ENCODE measurements at regions not wholly inside any gene's neighbourhood (a gene's known extent, or its start where the extent isn't known, plus 50 kb on each side); places are given as distances from the start of the nearest gene placed in this dataset.

- Histone ChIP-seq H3K4me2 (ENCODE audit: control insufficient read depth, extremely low read depth, insufficient read depth, low read depth, low read length) (no peak overlapping the region), H2AFZ (ENCODE audit: control insufficient read depth, low read length) (no peak overlapping the region), H3K4me1 (ENCODE audit: control insufficient read depth, extremely low read depth, insufficient read depth, low read length) (no peaks in the 10 kb centered on the region), H3K9me3 (ENCODE audit: control insufficient read depth, low read depth, low read length) (no peaks in the 10 kb centered on the region), H3K27me3 (ENCODE audit: control insufficient read depth, extremely low read depth, insufficient read depth, low read length) (no peaks in the 10 kb centered on the region), H3K36me3 (ENCODE audit: control insufficient read depth in 2 of 2, extremely low read depth in 1 of 2, insufficient read depth in 2 of 2, low read length in 2 of 2) (no peaks in the 10 kb centered on the region), H3K9me1 (ENCODE audit: control insufficient read depth, extremely low read depth, insufficient read depth, low read length) (no peaks in the 10 kb centered on the region), H4K20me1 (ENCODE audit: control insufficient read depth, extremely low read depth, insufficient read depth, low read length) (no peaks in the 10 kb centered on the region), H3K79me2 (ENCODE audit: control insufficient read depth, insufficient read depth, low read length) (no peaks in the 10 kb centered on the region), H3K9ac (ENCODE audit: control insufficient read depth, extremely low read depth, insufficient read depth, low read length) (no peak overlapping the region), H3K4me3 (ENCODE audit: control insufficient read depth in 2 of 3, extremely low read depth in 1 of 3, insufficient read depth in 2 of 3, low read depth in 1 of 3, low read length in 3 of 3) (no peak overlapping the region), H3K27ac (ENCODE audit: control insufficient read depth, insufficient read depth, low read length) (no peak overlapping the region)
- DNase-seq (ENCODE audit: low read depth, low spot score) (no peak), FAIRE-seq (no peak)
- TF ChIP-seq CTCF (optimal IDR thresholded peaks at IDR 0.05 in 1 of 3, IDR thresholded peaks at IDR 0.05 in 1 of 3, conservative IDR thresholded peaks at IDR 0.05 in 1 of 3; ENCODE audit: extremely low read depth in 1 of 3, insufficient read depth in 2 of 3, low read length in 3 of 3) (no peak), EZH2 (IDR thresholded peaks at IDR 0.05; ENCODE audit: low read length) (no peak)
- dilution Hi-C loops (cut with MboI; ENCODE audit: extremely low pct_ligation_motif_present, low sequenced_read_pairs) = no loop called here
These were observed 963.2 kb downstream of the ROBO2 start for GRCh38 chr3:78003090-78003489.

GRCh38 chr3:78004571-78004970 is 964.7 kb downstream of the ROBO2 start:
- Histone ChIP-seq H3K4me2 (ENCODE audit: control insufficient read depth, extremely low read depth, insufficient read depth, low read depth, low read length) (no peak overlapping the region), H3K9me3 (ENCODE audit: control insufficient read depth, low read depth, low read length) (no peaks in the 10 kb centered on the region), H3K27me3 (ENCODE audit: control insufficient read depth, extremely low read depth, insufficient read depth, low read length) (no peaks in the 10 kb centered on the region), H4K20me1 (ENCODE audit: control insufficient read depth, extremely low read depth, insufficient read depth, low read length) (no peaks in the 10 kb centered on the region), H2AFZ (ENCODE audit: control insufficient read depth, low read length) (no peak overlapping the region), H3K9ac (ENCODE audit: control insufficient read depth, extremely low read depth, insufficient read depth, low read length) (no peak overlapping the region), H3K27ac (ENCODE audit: control insufficient read depth, insufficient read depth, low read length) (no peak overlapping the region), H3K4me1 (ENCODE audit: control insufficient read depth, extremely low read depth, insufficient read depth, low read length) (no peaks in the 10 kb centered on the region), H3K4me3 (ENCODE audit: control insufficient read depth in 2 of 3, extremely low read depth in 1 of 3, insufficient read depth in 2 of 3, low read depth in 1 of 3, low read length in 3 of 3) (no peak overlapping the region), H3K36me3 (ENCODE audit: control insufficient read depth in 2 of 2, extremely low read depth in 1 of 2, insufficient read depth in 2 of 2, low read length in 2 of 2) (no peaks in the 10 kb centered on the region), H3K9me1 (ENCODE audit: control insufficient read depth, extremely low read depth, insufficient read depth, low read length) (no peaks in the 10 kb centered on the region), H3K79me2 (ENCODE audit: control insufficient read depth, insufficient read depth, low read length) (no peaks in the 10 kb centered on the region)
- TF ChIP-seq EZH2 (IDR thresholded peaks at IDR 0.05; ENCODE audit: low read length) (no peak), CTCF (optimal IDR thresholded peaks at IDR 0.05 in 1 of 3, IDR thresholded peaks at IDR 0.05 in 1 of 3, conservative IDR thresholded peaks at IDR 0.05 in 1 of 3; ENCODE audit: extremely low read depth in 1 of 3, insufficient read depth in 2 of 3, low read length in 3 of 3) (no peak)
- dilution Hi-C loops (cut with MboI; ENCODE audit: extremely low pct_ligation_motif_present, low sequenced_read_pairs) = no loop called here
- FAIRE-seq = no peak
- no peak for DNase-seq (ENCODE audit: low read depth, low spot score)

Measured in keratinocyte (primary cell).